ENCODE measurements at regions not wholly inside any gene's neighbourhood (a gene's known extent, or its start where the extent isn't known, plus 50 kb on each side); places are given as distances from the start of the nearest gene placed in this dataset.

GRCh38 chr18:78630981-78631510 is 348.6 kb upstream of the SALL3 start:
- no peak for DNase-seq
- no peak for TF ChIP-seq GATA1 (IDR thresholded peaks at IDR 0.05; ENCODE audit: low read depth, low read length)
- no peak for TF ChIP-seq POLR2A (IDR thresholded peaks at IDR 0.05; ENCODE audit: low read length)

- DNase-seq: no peak
- TF ChIP-seq GATA1 (IDR thresholded peaks at IDR 0.05; ENCODE audit: low read depth, low read length) (no peak), POLR2A (IDR thresholded peaks at IDR 0.05; ENCODE audit: low read length) (no peak)
Observed at GRCh38 chr18:78632111-78632541, 347.5 kb upstream of the SALL3 start.

GRCh38 chr18:78634061-78634696 is 345.4 kb upstream of the SALL3 start:
- no peak for DNase-seq
- TF ChIP-seq POLR2A (IDR thresholded peaks at IDR 0.05; ENCODE audit: low read length) (no peak), GATA1 (IDR thresholded peaks at IDR 0.05; ENCODE audit: low read depth, low read length) (no peak)

GRCh38 chr18:78635093-78635800 is 344.4 kb upstream of the SALL3 start:
- TF ChIP-seq GATA1 (IDR thresholded peaks at IDR 0.05; ENCODE audit: low read depth, low read length): no peak
- no peak for TF ChIP-seq POLR2A (IDR thresholded peaks at IDR 0.05; ENCODE audit: low read length)
- no peak for DNase-seq

- no peak for TF ChIP-seq GATA1 (IDR thresholded peaks at IDR 0.05; ENCODE audit: low read depth, low read length)
- TF ChIP-seq POLR2A (IDR thresholded peaks at IDR 0.05; ENCODE audit: low read length): no peak
Observed at GRCh38 chr18:78636260-78636659, 343.4 kb upstream of the SALL3 start.

GRCh38 chr18:78637442-78638402 is 341.9 kb upstream of the SALL3 start:
- DNase-seq: no peak
- no peak for TF ChIP-seq GATA1 (IDR thresholded peaks at IDR 0.05; ENCODE audit: low read depth, low read length)
- TF ChIP-seq POLR2A (IDR thresholded peaks at IDR 0.05; ENCODE audit: low read length): no peak

More at GRCh38 chr18:78636260-78636659, 343.4 kb upstream of the SALL3 start:
- DNase-seq: no peak

GRCh38 chr18:78639006-78639950 is 340.3 kb upstream of the SALL3 start:
- TF ChIP-seq GATA1 (IDR thresholded peaks at IDR 0.05; ENCODE audit: low read depth, low read length) (no peak), POLR2A (IDR thresholded peaks at IDR 0.05; ENCODE audit: low read length) (no peak)

GRCh38 chr18:78640246-78640995 is 339.2 kb upstream of the SALL3 start:
- TF ChIP-seq POLR2A (IDR thresholded peaks at IDR 0.05; ENCODE audit: low read length): no peak
- no peak for TF ChIP-seq GATA1 (IDR thresholded peaks at IDR 0.05; ENCODE audit: low read depth, low read length)
- no peak for DNase-seq

More at GRCh38 chr18:78639006-78639950, 340.3 kb upstream of the SALL3 start:
- DNase-seq: no peak

GRCh38 chr18:78641689-78642231 is 337.9 kb upstream of the SALL3 start:
- no peak for TF ChIP-seq GATA1 (IDR thresholded peaks at IDR 0.05; ENCODE audit: low read depth, low read length)
- no peak for TF ChIP-seq POLR2A (IDR thresholded peaks at IDR 0.05; ENCODE audit: low read length)
- DNase-seq: no peak

GRCh38 chr18:78642296-78642951 is 337.2 kb upstream of the SALL3 start:
- DNase-seq: no peak

GRCh38 chr18:78643004-78643403 is 336.6 kb upstream of the SALL3 start:
- DNase-seq: no peak
- TF ChIP-seq GATA1 (IDR thresholded peaks at IDR 0.05; ENCODE audit: low read depth, low read length): no peak
- no peak for TF ChIP-seq POLR2A (IDR thresholded peaks at IDR 0.05; ENCODE audit: low read length)

More at GRCh38 chr18:78642296-78642951, 337.2 kb upstream of the SALL3 start:
- no peak for TF ChIP-seq POLR2A (IDR thresholded peaks at IDR 0.05; ENCODE audit: low read length)
- no peak for TF ChIP-seq GATA1 (IDR thresholded peaks at IDR 0.05; ENCODE audit: low read depth, low read length)

Measured in erythroblast (primary cell).